Mesenchymal stem cell (in vitro differentiated cells and primary cell): ENCODE measurements at regions not wholly inside any gene's neighbourhood (a gene's known extent, or its start where the extent isn't known, plus 50 kb on each side); places are given as distances from the start of the nearest gene placed in this dataset.
"Not testable (repeated sequence)": the region's sequence is repeated elsewhere in the genome, so short reads cannot be mapped to it uniquely, and the experiment has no call there.

Experiments used
- DNase-seq: peaks from one replicate; pipeline ENCODE4 v3.0.0-alpha.2; 2013
- H2AFZ ChIP-seq: one replicate; pipeline ENCODE4 v1.6.1; 2013; ENCODE audit warnings: low read depth, mild to moderate bottlenecking, control low read depth, inconsistent platforms, low read length, moderate library complexity
- H2AK5ac ChIP-seq: 2 replicates; pipeline ENCODE4 v1.6.1; 2013; ENCODE audit warnings: low read length, moderate library complexity, mild to moderate bottlenecking, inconsistent platforms; ENCODE audit not compliant: severe bottlenecking
- H2BK120ac ChIP-seq: one replicate; pipeline ENCODE4 v1.6.1; 2013; ENCODE audit warnings: low read depth, mild to moderate bottlenecking, inconsistent platforms, low read length, moderate library complexity
- H2BK12ac ChIP-seq, 2 experiments: one replicate each; pipeline ENCODE4 v1.6.1; 2013; ENCODE audit warnings: inconsistent platforms in 2 of 2, low read length in 2 of 2, mild to moderate bottlenecking in 2 of 2, moderate library complexity in 2 of 2, control low read depth in 1 of 2
- H2BK15ac ChIP-seq: one replicate; pipeline ENCODE4 v1.6.1; 2013; ENCODE audit warnings: mild to moderate bottlenecking, low read depth, inconsistent platforms; ENCODE audit not compliant: poor library complexity, severe bottlenecking
- H2BK5ac ChIP-seq: 2 replicates; pipeline ENCODE4 v1.6.1; 2013; ENCODE audit warnings: low read depth, mild to moderate bottlenecking, low read length, control low read depth, inconsistent platforms; ENCODE audit not compliant: poor library complexity, severe bottlenecking
- H3K14ac ChIP-seq, 2 experiments: one replicate each; pipeline ENCODE4 v1.6.1; 2013; ENCODE audit warnings: inconsistent platforms in 2 of 2, low read length in 2 of 2, control low read depth in 1 of 2, mild to moderate bottlenecking in 1 of 2, moderate library complexity in 1 of 2
- H3K18ac ChIP-seq, 2 experiments: one replicate each; pipeline ENCODE4 v1.6.1; 2013; ENCODE audit warnings: inconsistent platforms in 2 of 2, low read length in 2 of 2, control low read depth in 1 of 2, low read depth in 1 of 2, mild to moderate bottlenecking in 1 of 2
- H3K23ac ChIP-seq, 2 experiments: one replicate each; pipeline ENCODE4 v1.6.1; 2013; ENCODE audit warnings: inconsistent platforms in 2 of 2, low read length in 2 of 2, mild to moderate bottlenecking in 2 of 2, moderate library complexity in 2 of 2, control low read depth in 1 of 2
- H3K27ac ChIP-seq: 2 replicates; pipeline ENCODE4 v1.5.1; 2013; ENCODE audit warnings: mild to moderate bottlenecking, moderate library complexity, low read length, control low read depth, inconsistent platforms; ENCODE audit not compliant: poor library complexity, severe bottlenecking
- H3K27me3 ChIP-seq, 2 experiments: 2 replicates each; pipeline versions ENCODE4 v1.6.1 to v1.7.0; 2013; ENCODE audit warnings: low read length in 2 of 2, mild to moderate bottlenecking in 2 of 2, moderate library complexity in 2 of 2, control low read depth in 1 of 2, inconsistent platforms in 1 of 2; ENCODE audit not compliant: control insufficient read depth in 1 of 2, insufficient read depth in 1 of 2
- H3K36me3 ChIP-seq, 2 experiments: 2 replicates each; pipeline versions ENCODE4 v1.6.1 to v1.7.0; 2013; ENCODE audit warnings: low read length in 2 of 2, control low read depth in 1 of 2, inconsistent platforms in 1 of 2, low read depth in 1 of 2, mild to moderate bottlenecking in 1 of 2; ENCODE audit not compliant: insufficient read depth in 2 of 2, control insufficient read depth in 1 of 2
- H3K4ac ChIP-seq, 2 experiments: one replicate each; pipeline ENCODE4 v1.6.1; 2013; ENCODE audit warnings: inconsistent platforms in 2 of 2, low read length in 2 of 2, mild to moderate bottlenecking in 2 of 2, moderate library complexity in 2 of 2, control low read depth in 1 of 2, low read depth in 1 of 2
- H3K4me1 ChIP-seq: 2 replicates; pipeline ENCODE4 v1.6.1; 2013; ENCODE audit warnings: low read depth, low read length, control low read depth; ENCODE audit not compliant: control insufficient read depth, insufficient read depth
- H3K4me2 ChIP-seq: 2 replicates; pipeline ENCODE4 v1.6.1; 2013; ENCODE audit warnings: low read length, mild to moderate bottlenecking, inconsistent platforms; ENCODE audit not compliant: poor library complexity, severe bottlenecking
- H3K4me3 ChIP-seq, 2 experiments: 2 replicates each; pipeline versions ENCODE4 v1.5.1 to v1.7.0; 2013; ENCODE audit warnings: low read length in 2 of 2, mild to moderate bottlenecking in 2 of 2, control low read depth in 1 of 2, low read depth in 1 of 2; ENCODE audit not compliant: insufficient read depth in 1 of 2
- H3K79me1 ChIP-seq: replicated peaks from 2 replicates; pipeline ENCODE4 v1.6.1; 2013; ENCODE audit warnings: mild to moderate bottlenecking, control low read depth, low read length, inconsistent platforms; ENCODE audit not compliant: poor library complexity, severe bottlenecking
- H3K9ac ChIP-seq: 2 replicates; pipeline ENCODE4 v1.7.0; 2013; ENCODE audit warnings: mild to moderate bottlenecking, low read length, moderate library complexity
- H3K9me3 ChIP-seq: 2 replicates; pipeline ENCODE4 v1.7.0; 2013; ENCODE audit warnings: mild to moderate bottlenecking, low read length; ENCODE audit not compliant: control insufficient read depth
- H4K8ac ChIP-seq: one replicate; pipeline ENCODE4 v1.6.1; 2013; ENCODE audit warnings: inconsistent platforms, mild to moderate bottlenecking, low read length, moderate library complexity
- H4K91ac ChIP-seq: one replicate; pipeline ENCODE4 v1.6.1; 2013; ENCODE audit warnings: mild to moderate bottlenecking, low read length, inconsistent platforms
- WGBS: methylation state at CpG from one replicate; pipeline ENCODE4 v1.1.7; 2013; ENCODE audit warnings: mixed read lengths; 5-methylcytosine and 5-hydroxymethylcytosine counted together

GRCh38 chr5:109550077-109550476 is 139.7 kb upstream of the MAN2A1 start:
- H3K4ac ChIP-seq = no peak overlapping the region
- H3K36me3 ChIP-seq = no peaks in the 10 kb centered on the region
- no peak overlapping the region for H2BK5ac ChIP-seq
- no peak overlapping the region for H3K4me2 ChIP-seq
- no peak overlapping the region for H3K4me3 ChIP-seq
- H4K91ac ChIP-seq = no peak overlapping the region
- WGBS = no CpG with 5 or more reads among the region's 1 CpG
- no peak overlapping the region for H3K23ac ChIP-seq
- H3K14ac ChIP-seq = no peak overlapping the region
- H2AFZ ChIP-seq = no peak overlapping the region
- no peak overlapping the region for H3K18ac ChIP-seq
- no peak overlapping the region for H3K27ac ChIP-seq
- no peak overlapping the region for H2BK120ac ChIP-seq
- H4K8ac ChIP-seq = no peak overlapping the region
- H3K4me1 ChIP-seq = no peaks in the 10 kb centered on the region
- H3K27me3 ChIP-seq = no peaks in the 10 kb centered on the region
- H3K79me1 ChIP-seq = no peaks in the 10 kb centered on the region
- peaks cover 3% of the 10 kb centered on the region for H3K9me3 ChIP-seq
- no peak for DNase-seq
- H2BK15ac ChIP-seq = no peak overlapping the region
- no peak overlapping the region for H2AK5ac ChIP-seq
- no peak overlapping the region for H3K9ac ChIP-seq
- H2BK12ac ChIP-seq = no peak overlapping the region

- H3K79me1 ChIP-seq = no peaks in the 10 kb centered on the region
- no peak overlapping the region for H2BK120ac ChIP-seq
- H3K4me2 ChIP-seq = no peak overlapping the region
- no peak overlapping the region for H3K14ac ChIP-seq
- H2BK12ac ChIP-seq = no peak overlapping the region
- H4K8ac ChIP-seq = no peak overlapping the region
- H2BK15ac ChIP-seq = no peak overlapping the region
- no peak overlapping the region for H4K91ac ChIP-seq
- no peak overlapping the region for H3K4me3 ChIP-seq
- H2AFZ ChIP-seq = no peak overlapping the region
- H2BK5ac ChIP-seq = no peak overlapping the region
- H3K4me1 ChIP-seq = no peaks in the 10 kb centered on the region
- no peaks in the 10 kb centered on the region for H3K9me3 ChIP-seq
- no peak overlapping the region for H3K4ac ChIP-seq
- no peaks in the 10 kb centered on the region for H3K27me3 ChIP-seq
- H3K23ac ChIP-seq = no peak overlapping the region
- no peak overlapping the region for H3K9ac ChIP-seq
- H3K18ac ChIP-seq = no peak overlapping the region
- no peaks in the 10 kb centered on the region for H3K36me3 ChIP-seq
- no peak overlapping the region for H2AK5ac ChIP-seq
- DNase-seq = no peak
- no peak overlapping the region for H3K27ac ChIP-seq
These were observed 136.7 kb upstream of the PJA2 start for GRCh38 chr5:109546461-109546860.

- H4K8ac ChIP-seq, H2BK12ac ChIP-seq, H3K9me3 ChIP-seq, H3K79me1 ChIP-seq, H2BK120ac ChIP-seq, H2AFZ ChIP-seq, H3K14ac ChIP-seq, H3K27ac ChIP-seq, H2AK5ac ChIP-seq, H3K9ac ChIP-seq, DNase-seq, H3K36me3 ChIP-seq, H3K4me3 ChIP-seq, H3K18ac ChIP-seq, H2BK15ac ChIP-seq, H3K4me1 ChIP-seq, H4K91ac ChIP-seq, H2BK5ac ChIP-seq, H3K23ac ChIP-seq, H3K27me3 ChIP-seq, H3K4ac ChIP-seq, H3K4me2 ChIP-seq: not testable (repeated sequence)
- WGBS = 75% methylated on average over 1 of the region's 1 CpG
These were observed 135.1 kb upstream of the PJA2 start for GRCh38 chr5:109544873-109545272.

GRCh38 chr5:109538692-109539091 is 128.9 kb upstream of the PJA2 start:
- not testable (repeated sequence) for H3K4ac ChIP-seq, H3K14ac ChIP-seq, H3K27me3 ChIP-seq, DNase-seq, H2AFZ ChIP-seq, H2BK12ac ChIP-seq, H2AK5ac ChIP-seq, H2BK15ac ChIP-seq, H3K9me3 ChIP-seq, H3K79me1 ChIP-seq, H3K4me3 ChIP-seq, H3K4me2 ChIP-seq, H3K36me3 ChIP-seq, H2BK5ac ChIP-seq, H4K91ac ChIP-seq, H3K4me1 ChIP-seq, H3K9ac ChIP-seq, H3K18ac ChIP-seq, H3K27ac ChIP-seq, H3K23ac ChIP-seq, H4K8ac ChIP-seq, H2BK120ac ChIP-seq
- WGBS = no CpG with 5 or more reads among the region's 1 CpG
